DOHH2 (cell line): ENCODE measurements at regions not wholly inside any gene's neighbourhood (a gene's known extent, or its start where the extent isn't known, plus 50 kb on each side); places are given as distances from the start of the nearest gene placed in this dataset.

ENCODE experiments used
- CTCF ChIP-seq: fragments of 200-600 bp; sonication (generic); IDR thresholded peaks from one replicate; pipeline ENCODE4 v1.5.1; 2014; ENCODE audit warnings: antibody characterized with exemption, mild to moderate bottlenecking, low read depth, low read length; ENCODE audit not compliant: poor library complexity, severe bottlenecking
- EZH2phosphoT487 ChIP-seq: fragments of 200-600 bp; sonication (generic); IDR thresholded peaks from 2 replicates; pipeline ENCODE4 v1.6.1; 2017; ENCODE audit warnings: borderline replicate concordance, mild to moderate bottlenecking, antibody characterized with exemption, low read length, moderate library complexity, mixed read lengths

- TF ChIP-seq CTCF, result no peak
- TF ChIP-seq EZH2phosphoT487, result no peak
Observed at GRCh38 chr14:85445151-85445795, 84.7 kb upstream of the FLRT2 start.
